ENCODE measurements at regions not wholly inside any gene's neighbourhood (a gene's known extent, or its start where the extent isn't known, plus 50 kb on each side); places are given as distances from the start of the nearest gene placed in this dataset.

GRCh38 chr22:49647627-49648026 lies 180.0 kb downstream of the BRD1 start:
- no peak for TF ChIP-seq SMC3 (IDR thresholded peaks at IDR 0.05; ENCODE audit: low read length)
- no peak for TF ChIP-seq MED1 (CRISPR knock-in tag; IDR thresholded peaks at IDR 0.05)
- no peak for TF ChIP-seq MYNN (CRISPR knock-in tag; IDR thresholded peaks at IDR 0.05; ENCODE audit: low read depth)
- TF ChIP-seq MED13 (CRISPR knock-in tag; IDR thresholded peaks at IDR 0.05) = no peak
- no peak for TF ChIP-seq YY1 (IDR thresholded peaks at IDR 0.05; ENCODE audit: insufficient read depth, insufficient replicate concordance, low read depth, low read length)

All from HepG2 (cell line).